SIG-M5 treated with dmso at 0.1 percent for 504 hours (cell line): ENCODE measurements at regions not wholly inside any gene's neighbourhood (a gene's known extent, or its start where the extent isn't known, plus 50 kb on each side); places are given as distances from the start of the nearest gene placed in this dataset.

ENCODE experiments used
- DNase-seq: peaks from one replicate; lab custom pipeline; 2025; ENCODE audit not compliant: unreplicated experiment; lab: John Stamatoyannopoulos, UW

- no peak for DNase-seq
Observed at GRCh38 chr2:186431306-186431705, 54.8 kb upstream of the ZC3H15 start.

GRCh38 chr2:186433040-186433439 is 53.0 kb upstream of the ZC3H15 start:
- no peak for DNase-seq

GRCh38 chr2:186433777-186434432 is 52.2 kb upstream of the ZC3H15 start:
- DNase-seq: no peak
